BJ (cell line): ENCODE measurements at regions not wholly inside any gene's neighbourhood (a gene's known extent, or its start where the extent isn't known, plus 50 kb on each side); places are given as distances from the start of the nearest gene placed in this dataset.

ENCODE experiments used
- CTCF ChIA-PET: fragments of 350-600 bp; formaldehyde crosslinking; extraction: SDS; loops from one replicate; lab custom pipeline; 2021; ENCODE audit warnings: antibody characterized with exemption, inconsistent platforms; lab: Yijun Ruan, JAX
- POLR2A ChIA-PET: fragments of 300-600 bp; sonication (Branson Sonifier 250); formaldehyde crosslinking; extraction: SDS; loops from one replicate; lab custom pipeline; 2021; ENCODE audit warnings: antibody characterized with exemption; lab: Charles Lee
- DNase-seq: peaks from one replicate; pipeline ENCODE4 v3.0.0-alpha.2; 2011; ENCODE audit warnings: low read depth
- H3K27me3 ChIP-seq: 2 replicates; pipeline ENCODE4 v1.6.0; 2011; ENCODE audit warnings: low read length; ENCODE audit not compliant: control insufficient read depth, insufficient read depth
- H3K36me3 ChIP-seq: 2 replicates; pipeline ENCODE4 v1.5.1; 2011; ENCODE audit warnings: low read length; ENCODE audit not compliant: control insufficient read depth, insufficient read depth
- H3K4me3 ChIP-seq: 2 replicates; pipeline ENCODE4 v1.5.1; 2011; ENCODE audit warnings: low read depth, mild to moderate bottlenecking, control low read depth, low read length
- TF ChIP-seq, protein P1 (sequence below): IDR thresholded peaks from 2 replicates; pipeline ENCODE4 v1.5.1; 2011; ENCODE audit warnings: low read depth, mild to moderate bottlenecking, control low read depth, inconsistent platforms, low read length, moderate library complexity; ENCODE audit not compliant: insufficient read depth

DNA sequence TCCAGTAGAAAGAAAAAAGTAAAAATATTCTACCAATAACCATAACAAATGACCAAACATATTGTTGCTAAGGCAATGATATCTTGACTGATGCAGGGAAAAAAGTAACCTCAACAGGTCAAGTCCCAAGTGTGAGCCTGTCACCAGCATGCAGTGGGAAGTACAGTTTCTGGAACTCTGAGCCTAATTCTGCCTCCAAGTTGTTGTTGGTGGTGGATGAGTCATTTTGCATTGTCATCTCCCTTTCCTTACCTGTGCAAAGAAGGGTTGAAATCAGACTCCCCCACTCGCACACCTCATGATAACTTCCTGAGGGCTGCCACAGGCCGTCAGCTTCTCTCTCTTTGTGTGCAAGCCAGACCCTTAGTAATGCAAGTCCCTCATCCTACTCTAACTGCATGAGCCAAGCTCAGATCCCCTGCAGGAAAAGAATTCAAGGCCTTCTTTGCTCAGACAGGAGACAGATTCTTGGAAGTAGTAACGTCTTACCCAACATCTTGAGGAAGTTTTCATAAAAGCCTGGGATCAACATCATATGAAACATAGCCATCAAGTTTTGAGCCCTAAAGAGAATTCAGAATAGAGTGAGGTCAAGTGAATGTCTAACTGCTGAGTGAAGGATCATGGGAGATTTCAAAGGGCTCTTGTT, 207.6 kb upstream of the FOXA2 start:
- POLR2A ChIA-PET, result no interaction called here

DNA sequence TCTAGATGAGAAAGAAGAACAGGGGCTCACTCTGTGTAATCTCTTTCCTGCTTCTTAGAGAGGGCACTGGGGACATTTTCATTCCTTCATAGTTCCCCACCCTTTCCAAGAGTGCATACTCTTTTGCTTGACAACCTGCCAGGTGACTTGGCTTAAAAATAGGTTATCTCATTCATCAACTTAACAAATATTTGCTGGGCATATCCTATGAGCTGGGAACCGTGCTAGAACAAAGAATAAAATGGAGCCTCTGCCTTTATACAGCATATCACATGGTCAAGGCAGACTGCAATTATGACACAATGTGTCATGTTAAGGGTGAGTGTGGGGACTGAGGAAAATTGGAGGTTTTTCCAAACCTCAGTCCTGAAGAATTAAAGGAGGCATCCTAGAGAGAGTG, 209.8 kb upstream of the FOXA2 start:
- ChIA-PET POLR2A (no interaction called here), CTCF (interaction anchor here (0.9 to 1.5 kb wide), 2 partner anchors 9 to 45 kb away, joined by 3 read pairs; no protein-coding TSS in a partner anchor)
- DNase-seq, result no peak
- Histone ChIP-seq H3K4me3 (no peak overlapping the region), H3K36me3 (no peaks in the 10 kb centered on the region), H3K27me3 (no peaks in the 10 kb centered on the region; the same call in 1 of the 2 replicates)
- TF ChIP-seq, protein P1, sequence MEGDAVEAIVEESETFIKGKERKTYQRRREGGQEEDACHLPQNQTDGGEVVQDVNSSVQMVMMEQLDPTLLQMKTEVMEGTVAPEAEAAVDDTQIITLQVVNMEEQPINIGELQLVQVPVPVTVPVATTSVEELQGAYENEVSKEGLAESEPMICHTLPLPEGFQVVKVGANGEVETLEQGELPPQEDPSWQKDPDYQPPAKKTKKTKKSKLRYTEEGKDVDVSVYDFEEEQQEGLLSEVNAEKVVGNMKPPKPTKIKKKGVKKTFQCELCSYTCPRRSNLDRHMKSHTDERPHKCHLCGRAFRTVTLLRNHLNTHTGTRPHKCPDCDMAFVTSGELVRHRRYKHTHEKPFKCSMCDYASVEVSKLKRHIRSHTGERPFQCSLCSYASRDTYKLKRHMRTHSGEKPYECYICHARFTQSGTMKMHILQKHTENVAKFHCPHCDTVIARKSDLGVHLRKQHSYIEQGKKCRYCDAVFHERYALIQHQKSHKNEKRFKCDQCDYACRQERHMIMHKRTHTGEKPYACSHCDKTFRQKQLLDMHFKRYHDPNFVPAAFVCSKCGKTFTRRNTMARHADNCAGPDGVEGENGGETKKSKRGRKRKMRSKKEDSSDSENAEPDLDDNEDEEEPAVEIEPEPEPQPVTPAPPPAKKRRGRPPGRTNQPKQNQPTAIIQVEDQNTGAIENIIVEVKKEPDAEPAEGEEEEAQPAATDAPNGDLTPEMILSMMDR, result no peak

More for the DNA sequence above, 207.6 kb upstream of the FOXA2 start:
- Histone ChIP-seq H3K36me3 (no peaks in the 10 kb centered on the region), H3K4me3 (no peak overlapping the region), H3K27me3 (0 out of 2 replicates have a peak, but pooled peaks cover 1% of the 10 kb centered on the region)
- TF ChIP-seq, protein P1, result no peak
- DNase-seq, result no peak
- CTCF ChIA-PET, result no interaction called here

DNA sequence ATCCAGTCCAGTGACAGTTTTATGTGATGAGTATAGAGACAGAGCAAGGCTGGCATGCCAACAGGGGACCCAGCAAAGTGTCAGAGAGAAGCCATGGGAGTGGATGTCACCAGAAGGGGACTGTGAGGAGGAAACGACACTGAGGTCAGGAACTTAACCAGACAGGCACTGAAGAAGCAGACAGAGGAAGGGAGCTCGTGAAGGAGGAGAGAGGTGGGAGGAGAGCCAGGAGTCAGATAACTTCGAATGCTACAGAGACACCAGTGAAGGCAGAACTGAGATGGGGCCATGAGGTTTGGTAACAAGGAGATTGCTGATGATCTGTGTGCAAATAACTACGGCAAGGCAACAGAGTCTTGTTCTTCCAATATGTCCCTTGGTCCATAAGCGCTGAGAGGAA, 211.1 kb upstream of the FOXA2 start:
- DNase-seq, result no peak
- no peaks in the 10 kb centered on the region for H3K36me3 ChIP-seq
- TF ChIP-seq, protein P1, result no peak
- H3K27me3 ChIP-seq, result no peaks in the 10 kb centered on the region; the same call in 1 of the 2 replicates
- ChIA-PET POLR2A (no interaction called here), CTCF (interaction anchor here (1.0 to 1.2 kb wide), 3 partner anchors 35 to 439 kb away, joined by 3 to 4 read pairs (median 3); no protein-coding TSS in a partner anchor)
- no peak overlapping the region for H3K4me3 ChIP-seq

DNA sequence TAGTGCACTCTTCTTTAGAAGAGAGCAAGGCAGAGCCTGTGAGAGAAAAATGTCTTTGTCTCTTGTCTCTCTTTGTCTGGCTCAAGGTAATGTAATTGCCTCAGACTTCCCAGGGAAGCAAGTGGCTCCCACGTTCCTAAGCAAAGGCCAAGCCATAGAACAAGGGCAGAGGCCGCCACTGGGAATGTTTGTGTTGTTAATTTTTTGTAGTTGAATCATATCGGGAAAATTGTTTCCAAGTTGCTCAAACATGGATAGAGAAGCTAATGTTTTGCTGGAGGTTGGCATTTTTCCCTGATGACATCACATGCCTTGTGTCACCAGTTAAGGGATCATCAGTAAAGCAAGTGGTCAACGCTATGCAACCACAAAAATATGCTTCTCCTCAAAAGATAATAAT, 211.5 kb upstream of the FOXA2 start:
- TF ChIP-seq, protein P1, result no peak
- ChIA-PET POLR2A (no interaction called here), CTCF (interaction anchor here (1.0 to 1.2 kb wide), 3 partner anchors 36 to 439 kb away, joined by 3 to 4 read pairs (median 3); no protein-coding TSS in a partner anchor)
- Histone ChIP-seq H3K4me3 (no peak overlapping the region), H3K27me3 (no peaks in the 10 kb centered on the region; the same call in 1 of the 2 replicates), H3K36me3 (no peaks in the 10 kb centered on the region)
- peak; percentile 98 for DNase-seq

DNA sequence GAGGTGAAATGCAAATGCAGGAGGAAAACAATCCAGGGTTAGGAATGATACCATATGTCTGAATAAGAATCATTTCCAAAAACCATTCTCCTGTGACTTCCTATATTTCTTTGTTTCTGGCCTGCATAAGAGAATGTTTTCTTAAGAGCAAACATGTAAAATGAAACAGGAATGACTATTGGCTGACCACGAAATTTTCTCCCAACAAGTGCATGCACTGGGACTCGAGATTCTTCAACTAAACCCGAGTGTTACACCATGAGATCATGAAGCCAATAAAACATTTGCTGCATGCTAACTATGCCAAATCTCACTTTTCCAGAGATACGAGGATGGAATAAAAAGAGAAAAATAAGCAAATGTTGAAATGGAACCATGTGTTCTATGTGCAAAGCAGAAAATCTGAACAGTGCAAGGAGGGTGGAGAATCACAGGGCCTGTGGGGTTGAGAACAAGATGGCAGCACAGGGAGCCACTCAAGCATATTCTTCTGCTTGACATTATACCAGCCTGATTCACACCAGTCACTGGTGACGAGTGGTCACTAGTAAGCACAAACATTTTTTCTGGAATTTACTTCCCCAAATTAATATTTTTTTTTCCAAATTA, 212.2 kb upstream of the FOXA2 start:
- ChIA-PET CTCF (interaction anchor here (1.0 to 1.2 kb wide), 3 partner anchors 36 to 438 kb away, joined by 3 to 4 read pairs (median 3); no protein-coding TSS in a partner anchor), POLR2A (interaction anchor here (0.6 kb wide), 1 partner anchor 553 kb away, joined by 15 read pairs; no protein-coding TSS in a partner anchor)
- Histone ChIP-seq H3K27me3 (no peaks in the 10 kb centered on the region; the same call in 1 of the 2 replicates), H3K36me3 (no peaks in the 10 kb centered on the region), H3K4me3 (no peak overlapping the region)
- peak; percentile 75 for DNase-seq
- TF ChIP-seq, protein P1, result no peak
